ENCODE measurements at regions not wholly inside any gene's neighbourhood (a gene's known extent, or its start where the extent isn't known, plus 50 kb on each side); places are given as distances from the start of the nearest gene placed in this dataset.

DNA sequence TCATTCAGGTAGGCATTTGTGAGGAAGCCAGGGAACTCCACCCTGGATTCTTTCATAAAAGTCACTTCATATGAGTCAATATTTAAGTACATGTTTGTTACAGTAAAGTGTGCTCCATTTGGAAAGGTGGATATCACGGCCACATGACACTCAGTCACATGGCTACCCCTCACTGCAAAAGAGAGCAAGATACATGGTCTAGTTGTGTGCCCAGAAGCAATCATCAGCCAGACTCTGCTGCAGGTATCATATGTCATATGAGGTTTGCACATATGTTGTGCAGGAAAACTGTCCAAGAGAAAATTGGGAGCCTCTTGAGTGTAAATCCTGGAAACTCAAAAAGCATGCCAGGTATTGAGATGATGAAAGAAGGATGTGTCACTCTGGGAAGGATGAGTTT, 55.0 kb upstream of the NMNAT3 start:
- no peak for DNase-seq (ENCODE audit: low read depth)

DNA sequence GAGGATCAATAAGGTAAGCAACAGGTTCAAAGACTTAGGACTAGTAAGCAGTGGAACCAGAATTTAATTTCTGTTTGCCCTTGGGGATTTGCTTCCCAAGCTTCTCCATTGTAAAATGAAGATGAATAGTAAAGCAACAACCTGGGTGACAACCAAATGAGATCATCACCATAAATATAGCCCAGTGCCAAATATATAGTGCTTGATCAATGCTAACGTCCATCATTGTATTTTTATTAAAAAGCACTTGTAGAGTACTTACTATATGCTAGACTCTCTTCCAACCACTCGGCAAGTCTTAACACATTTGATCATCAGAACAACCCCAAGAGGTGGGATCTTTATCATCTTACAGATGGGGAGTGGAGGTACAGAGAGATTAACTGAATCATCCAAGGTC, 51.5 kb upstream of the NMNAT3 start:
- no peak for DNase-seq (ENCODE audit: low read depth)

DNA sequence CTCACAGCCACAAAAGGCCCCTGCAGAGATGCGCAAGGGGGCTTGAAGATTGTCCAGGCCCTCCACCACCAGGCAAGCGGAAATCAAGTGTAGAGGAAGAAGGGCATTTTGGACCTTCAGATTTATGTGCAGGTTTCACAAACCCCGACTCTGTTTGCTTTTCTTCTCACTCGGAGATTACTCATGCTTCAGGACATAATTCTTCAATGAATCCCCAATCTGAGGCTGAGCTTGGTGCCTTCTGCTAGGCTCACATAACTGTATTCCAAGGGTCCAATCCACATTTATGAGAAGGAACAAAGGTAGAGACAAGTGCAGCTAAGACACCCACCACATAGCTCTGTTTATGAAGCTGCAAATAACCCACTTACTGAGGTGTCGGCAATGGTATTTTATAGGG, 50.6 kb upstream of the NMNAT3 start:
- no peak for DNase-seq (ENCODE audit: low read depth)

All from GM04503 (cell line).